HepG2 (cell line): ENCODE measurements at regions not wholly inside any gene's neighbourhood (a gene's known extent, or its start where the extent isn't known, plus 50 kb on each side); places are given as distances from the start of the nearest gene placed in this dataset.
A peak's percentile ranks its signal among the peaks of the same experiment; 100 is the strongest.

Experiments
- AHR ChIP-seq: IDR thresholded peaks from 2 replicates; pipeline ENCODE4 v1.6.1; 2018; ENCODE audit warnings: missing genetic modification reagents, missing compliant biosample characterization
- CERS6 ChIP-seq: sonication (generic); formaldehyde crosslinking; IDR thresholded peaks from 2 replicates; pipeline ENCODE4 v1.5.0; 2020; ENCODE audit warnings: missing genetic modification reagents
- FOXP4 ChIP-seq: sonication (generic); formaldehyde crosslinking; IDR thresholded peaks from 2 replicates; pipeline ENCODE4 v1.4.0; 2020; ENCODE audit warnings: missing genetic modification reagents
- GZF1 ChIP-seq: sonication (generic); formaldehyde crosslinking; IDR thresholded peaks from 2 replicates; pipeline ENCODE4 v1.5.1; 2020; ENCODE audit warnings: mild to moderate bottlenecking, missing genetic modification reagents
- HBP1 ChIP-seq: IDR thresholded peaks from 2 replicates; pipeline ENCODE4 v1.6.1; 2016; ENCODE audit warnings: low read depth, control low read depth
- HIC2 ChIP-seq: sonication (generic); formaldehyde crosslinking; IDR thresholded peaks from 2 replicates; pipeline ENCODE4 v1.9.0; 2022; ENCODE audit warnings: low read depth, missing genetic modification reagents
- HMG20A ChIP-seq: IDR thresholded peaks from 2 replicates; pipeline ENCODE4 v1.6.1; 2016; ENCODE audit warnings: borderline replicate concordance
- HOXA5 ChIP-seq: sonication (generic); formaldehyde crosslinking; IDR thresholded peaks from 2 replicates; pipeline ENCODE4 v1.4.0; 2020; ENCODE audit warnings: missing genetic modification reagents
- MED1 ChIP-seq: sonication (generic); formaldehyde crosslinking; IDR thresholded peaks from 2 replicates; pipeline ENCODE4 v1.4.0; 2020; ENCODE audit warnings: missing genetic modification reagents
- RBM22 ChIP-seq: fragments of 200-400 bp; formaldehyde crosslinking; optimal IDR thresholded peaks from 2 replicates; pipeline ENCODE3; 2017; ENCODE audit warnings: mild to moderate bottlenecking, low read length, moderate library complexity
- RORA ChIP-seq: sonication (generic); formaldehyde crosslinking; IDR thresholded peaks from 2 replicates; pipeline ENCODE4 v1.5.0; 2020; ENCODE audit warnings: mild to moderate bottlenecking, missing genetic modification reagents, moderate library complexity
- SKI ChIP-seq: fragments of 450-650 bp; IDR thresholded peaks from one replicate; pipeline ENCODE4 v1.6.1; 2018; ENCODE audit warnings: mild to moderate bottlenecking; ENCODE audit not compliant: partially characterized antibody
- SMARCC2 ChIP-seq: fragments of 450-650 bp; IDR thresholded peaks from 2 replicates; pipeline ENCODE4 v1.6.1; 2017; ENCODE audit warnings: antibody characterized with exemption, mild to moderate bottlenecking
- XBP1 ChIP-seq: sonication (generic); formaldehyde crosslinking; IDR thresholded peaks from 2 replicates; pipeline ENCODE4 v1.5.0; 2020; ENCODE audit warnings: missing genetic modification reagents
- ZHX1 ChIP-seq: sonication (generic); formaldehyde crosslinking; IDR thresholded peaks from 2 replicates; pipeline ENCODE4 v1.8.1; 2022; ENCODE audit warnings: low read depth, mild to moderate bottlenecking, missing genetic modification reagents
- ZNF460 ChIP-seq: sonication (generic); formaldehyde crosslinking; IDR thresholded peaks from 2 replicates; pipeline ENCODE4 v1.5.1; 2020; ENCODE audit warnings: missing genetic modification reagents, mild to moderate bottlenecking, borderline replicate concordance
- ZNF503 ChIP-seq: sonication (generic); formaldehyde crosslinking; IDR thresholded peaks from 2 replicates; pipeline ENCODE4 v1.4.0; 2020; ENCODE audit warnings: missing genetic modification reagents
- ZSCAN12 ChIP-seq: sonication (generic); formaldehyde crosslinking; IDR thresholded peaks from 2 replicates; pipeline ENCODE4 v1.9.0; 2021; ENCODE audit warnings: mild to moderate bottlenecking, missing genetic modification reagents
- ZSCAN5A ChIP-seq: sonication (generic); formaldehyde crosslinking; IDR thresholded peaks from 2 replicates; pipeline ENCODE4 v1.8.0; 2022; ENCODE audit warnings: mild to moderate bottlenecking, missing genetic modification reagents, borderline replicate concordance

GRCh38 chr19:56976300-56976699 lies 135.8 kb upstream of the PEG3 start (continued):
- TF ChIP-seq MED1 (CRISPR knock-in tag) (peak; percentile 97), ZSCAN12 (CRISPR knock-in tag) (no peak), SKI (peak; percentile 20), RORA (no peak), HMG20A (CRISPR knock-in tag) (peak; percentile 68; the same call in 1 of the 2 replicates), FOXP4 (CRISPR knock-in tag) (peak; percentile 77), CERS6 (CRISPR knock-in tag) (no peak), HBP1 (CRISPR knock-in tag) (no peak), ZHX1 (CRISPR knock-in tag) (no peak), HIC2 (no peak), HOXA5 (CRISPR knock-in tag) (no peak), SMARCC2 (no peak), GZF1 (CRISPR knock-in tag) (no peak), AHR (no peak), ZNF460 (CRISPR knock-in tag) (peak; percentile 11; the same call in 1 of the 2 replicates), RBM22 (no peak), ZNF503 (CRISPR knock-in tag) (0 out of 2 replicates have a peak, but pooled peaks have one; percentile 57), XBP1 (no peak), ZSCAN5A (CRISPR knock-in tag) (no peak)
